Neural cell (in vitro differentiated cells): ENCODE measurements at regions not wholly inside any gene's neighbourhood (a gene's known extent, or its start where the extent isn't known, plus 50 kb on each side); places are given as distances from the start of the nearest gene placed in this dataset.

Experiments used
- H2AFZ ChIP-seq: fragments of 200-600, 300-800 bp; sonication (generic), shearing (Covaris generic); 2 replicates; pipeline ENCODE4 v1.6.0; 2014; ENCODE audit warnings: low read depth, mild to moderate bottlenecking, antibody characterized with exemption, low read length, moderate library complexity
- H3F3A ChIP-seq: fragments of 200-600 bp; shearing (Covaris generic); 2 replicates; pipeline ENCODE4 v1.6.1; 2016; ENCODE audit warnings: mild to moderate bottlenecking, moderate library complexity, mixed read lengths, antibody characterized with exemption, low read length; ENCODE audit not compliant: insufficient read depth, poor library complexity, severe bottlenecking
- H3K27ac ChIP-seq: fragments of 200-600, 300-800 bp; sonication (generic), shearing (Covaris generic); 2 replicates; pipeline ENCODE4 v1.5.1; 2014; ENCODE audit warnings: mild to moderate bottlenecking, low read length, moderate library complexity
- H3K27me3 ChIP-seq: fragments of 300-800, 200-600 bp; sonication (generic), shearing (Covaris generic); 2 replicates; pipeline ENCODE4 v1.6.0; 2014; ENCODE audit warnings: mild to moderate bottlenecking, low read depth, low read length, moderate library complexity; ENCODE audit not compliant: insufficient read depth
- H3K36me3 ChIP-seq: fragments of 300-800, 200-600 bp; sonication (generic), shearing (Covaris generic); 2 replicates; pipeline ENCODE4 v1.5.1; 2014; ENCODE audit warnings: mild to moderate bottlenecking, antibody characterized with exemption, low read length, moderate library complexity; ENCODE audit not compliant: insufficient read depth
- H3K4me2 ChIP-seq: fragments of 300-800, 200-600 bp; sonication (generic), shearing (Covaris generic); 2 replicates; pipeline ENCODE4 v1.6.0; 2014; ENCODE audit warnings: mild to moderate bottlenecking, low read length
- H3K4me3 ChIP-seq: fragments of 300-800, 200-600 bp; sonication (generic), shearing (Covaris generic); 2 replicates; pipeline ENCODE4 v1.5.1; 2014; ENCODE audit warnings: mild to moderate bottlenecking, low read length, moderate library complexity
- H3K79me2 ChIP-seq: fragments of 200-600 bp; shearing (Covaris generic); replicated peaks from 2 replicates; pipeline ENCODE4 v1.6.0; 2014; ENCODE audit warnings: mild to moderate bottlenecking, low read length, moderate library complexity; ENCODE audit not compliant: insufficient read depth
- H3K9ac ChIP-seq: fragments of 300-800, 200-600 bp; sonication (generic), shearing (Covaris generic); 2 replicates; pipeline ENCODE4 v1.6.1; 2016; ENCODE audit warnings: mild to moderate bottlenecking, low read length, mixed read lengths
- H3K9me2 ChIP-seq: fragments of 200-600 bp; shearing (Covaris generic); 2 replicates; pipeline ENCODE4 v1.6.1; 2016; ENCODE audit warnings: mild to moderate bottlenecking, low read length, mixed read lengths; ENCODE audit not compliant: insufficient read depth
- H3K9me3 ChIP-seq: fragments of 200-600, 300-800 bp; sonication (generic), shearing (Covaris generic); 2 replicates; pipeline ENCODE4 v1.6.1; 2016; ENCODE audit warnings: mild to moderate bottlenecking, mixed run types, low read length, moderate library complexity, mixed read lengths
- H4K20me1 ChIP-seq: fragments of 200-600 bp; shearing (Covaris generic); 2 replicates; pipeline ENCODE4 v1.6.1; 2016; ENCODE audit warnings: mild to moderate bottlenecking, mixed run types; ENCODE audit not compliant: insufficient read depth
- EP300 ChIP-seq: fragments of 450-650 bp; conservative IDR thresholded peaks from 2 replicates; pipeline ENCODE4 v1.6.1; 2014; ENCODE audit warnings: antibody characterized with exemption, mild to moderate bottlenecking, moderate library complexity; ENCODE audit not compliant: poor library complexity, severe bottlenecking
- EZH2 ChIP-seq: fragments of 200-600, 300-800 bp; shearing (Covaris generic), sonication (generic); IDR thresholded peaks from 2 replicates; pipeline ENCODE4 v1.6.1; 2014; ENCODE audit warnings: antibody characterized with exemption, low read length, borderline replicate concordance, mild to moderate bottlenecking; ENCODE audit not compliant: insufficient read depth, poor library complexity, severe bottlenecking
- MXI1 ChIP-seq: fragments of 450-650 bp; conservative IDR thresholded peaks from 2 replicates; pipeline ENCODE4 v1.6.1; 2014; ENCODE audit warnings: antibody characterized with exemption, mild to moderate bottlenecking; ENCODE audit not compliant: poor library complexity, severe bottlenecking
- POLR2AphosphoS5 ChIP-seq: IDR thresholded peaks from 2 replicates; pipeline ENCODE4 v1.6.1; 2012
- RAD21 ChIP-seq: fragments of 450-650 bp; conservative IDR thresholded peaks from 2 replicates; pipeline ENCODE4 v1.6.1; 2014; ENCODE audit warnings: antibody characterized with exemption, mild to moderate bottlenecking, moderate library complexity
- SMC3 ChIP-seq: fragments of 450-650 bp; conservative IDR thresholded peaks from 2 replicates; pipeline ENCODE4 v1.6.1; 2014; ENCODE audit warnings: antibody characterized with exemption, mild to moderate bottlenecking, moderate library complexity; ENCODE audit not compliant: poor library complexity
- TAF1 ChIP-seq: IDR thresholded peaks from 2 replicates; pipeline ENCODE4 v1.6.1; 2012; ENCODE audit warnings: low read depth
- TF ChIP-seq, protein P1 (sequence below): IDR thresholded peaks from 2 replicates; pipeline ENCODE4 v1.6.1; 2012; ENCODE audit warnings: borderline replicate concordance
- TF ChIP-seq, protein P2 (sequence below): fragments of 450-650 bp; IDR thresholded peaks from 2 replicates; pipeline ENCODE4 v1.5.1; 2014; ENCODE audit warnings: antibody characterized with exemption, mild to moderate bottlenecking, moderate library complexity; ENCODE audit not compliant: poor library complexity, severe bottlenecking

DNA sequence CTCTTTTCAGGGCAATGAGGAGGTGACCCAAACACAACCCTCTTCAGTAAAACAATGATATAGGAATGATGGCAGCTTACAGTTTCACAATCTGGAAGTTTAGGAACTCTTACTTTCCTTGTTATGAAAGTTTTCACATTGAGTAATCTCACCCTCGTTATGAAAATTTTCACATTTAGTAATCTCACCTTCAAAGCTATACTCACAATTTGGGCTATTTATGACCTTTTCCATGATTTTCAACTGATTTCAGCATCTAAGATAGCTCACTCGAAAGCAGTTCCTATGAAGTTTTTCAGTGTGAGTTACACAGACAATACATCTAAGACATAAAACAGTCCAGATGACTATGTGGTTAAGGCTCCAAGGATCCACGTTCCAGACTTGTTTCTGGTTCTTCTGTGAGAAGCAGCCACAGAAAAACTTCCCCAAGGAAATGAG is 57.1 kb downstream of the FOXD1 start:
- H3K9me2 ChIP-seq, result no peaks in the 10 kb centered on the region
- H3K27ac ChIP-seq, result no peak overlapping the region
- no peaks in the 10 kb centered on the region for H3K27me3 ChIP-seq
- H3K4me3 ChIP-seq, result no peak overlapping the region
- TF ChIP-seq MXI1, result no peak
- no peak for TF ChIP-seq POLR2AphosphoS5
- no peak for TF ChIP-seq EZH2
- no peak for TF ChIP-seq SMC3
- no peak for TF ChIP-seq EP300
- no peak for TF ChIP-seq RAD21
- TF ChIP-seq, protein P1, sequence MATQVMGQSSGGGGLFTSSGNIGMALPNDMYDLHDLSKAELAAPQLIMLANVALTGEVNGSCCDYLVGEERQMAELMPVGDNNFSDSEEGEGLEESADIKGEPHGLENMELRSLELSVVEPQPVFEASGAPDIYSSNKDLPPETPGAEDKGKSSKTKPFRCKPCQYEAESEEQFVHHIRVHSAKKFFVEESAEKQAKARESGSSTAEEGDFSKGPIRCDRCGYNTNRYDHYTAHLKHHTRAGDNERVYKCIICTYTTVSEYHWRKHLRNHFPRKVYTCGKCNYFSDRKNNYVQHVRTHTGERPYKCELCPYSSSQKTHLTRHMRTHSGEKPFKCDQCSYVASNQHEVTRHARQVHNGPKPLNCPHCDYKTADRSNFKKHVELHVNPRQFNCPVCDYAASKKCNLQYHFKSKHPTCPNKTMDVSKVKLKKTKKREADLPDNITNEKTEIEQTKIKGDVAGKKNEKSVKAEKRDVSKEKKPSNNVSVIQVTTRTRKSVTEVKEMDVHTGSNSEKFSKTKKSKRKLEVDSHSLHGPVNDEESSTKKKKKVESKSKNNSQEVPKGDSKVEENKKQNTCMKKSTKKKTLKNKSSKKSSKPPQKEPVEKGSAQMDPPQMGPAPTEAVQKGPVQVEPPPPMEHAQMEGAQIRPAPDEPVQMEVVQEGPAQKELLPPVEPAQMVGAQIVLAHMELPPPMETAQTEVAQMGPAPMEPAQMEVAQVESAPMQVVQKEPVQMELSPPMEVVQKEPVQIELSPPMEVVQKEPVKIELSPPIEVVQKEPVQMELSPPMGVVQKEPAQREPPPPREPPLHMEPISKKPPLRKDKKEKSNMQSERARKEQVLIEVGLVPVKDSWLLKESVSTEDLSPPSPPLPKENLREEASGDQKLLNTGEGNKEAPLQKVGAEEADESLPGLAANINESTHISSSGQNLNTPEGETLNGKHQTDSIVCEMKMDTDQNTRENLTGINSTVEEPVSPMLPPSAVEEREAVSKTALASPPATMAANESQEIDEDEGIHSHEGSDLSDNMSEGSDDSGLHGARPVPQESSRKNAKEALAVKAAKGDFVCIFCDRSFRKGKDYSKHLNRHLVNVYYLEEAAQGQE, result no peak
- H3K36me3 ChIP-seq, result no peaks in the 10 kb centered on the region
- H3K4me2 ChIP-seq, result no peak overlapping the region
- H3K9ac ChIP-seq, result no peak overlapping the region
- no peak overlapping the region for H2AFZ ChIP-seq
- no peaks in the 10 kb centered on the region for H3K79me2 ChIP-seq
- no peaks in the 10 kb centered on the region for H4K20me1 ChIP-seq
- no peaks in the 10 kb centered on the region for H3K9me3 ChIP-seq
- H3F3A ChIP-seq, result no peaks in the 10 kb centered on the region

DNA sequence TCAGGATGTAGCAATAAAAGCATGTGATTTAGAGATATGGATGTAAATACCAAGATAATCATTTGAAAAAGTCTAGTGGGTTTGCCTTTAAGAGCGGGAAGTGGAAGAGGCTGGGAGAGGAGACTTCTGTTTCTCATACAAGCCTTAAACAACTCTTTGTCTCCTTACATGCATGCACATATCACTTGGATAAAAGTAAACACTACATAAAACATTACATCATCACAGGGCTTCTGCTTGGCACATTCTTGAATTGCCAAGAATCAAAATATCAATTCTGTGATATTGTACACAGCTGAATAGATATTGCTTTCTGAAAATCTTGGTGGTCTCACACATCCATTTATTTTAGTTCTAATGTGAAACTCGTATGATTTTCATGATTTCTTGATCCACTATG is 57.6 kb downstream of the FOXD1 start:
- Histone ChIP-seq H3K36me3 (no peaks in the 10 kb centered on the region), H3K4me2 (no peak overlapping the region)
- TF ChIP-seq POLR2AphosphoS5 (no peak), RAD21 (no peak), EZH2 (no peak), SMC3 (no peak), TAF1 (no peak), MXI1 (no peak), EP300 (no peak)
- TF ChIP-seq, protein P2, sequence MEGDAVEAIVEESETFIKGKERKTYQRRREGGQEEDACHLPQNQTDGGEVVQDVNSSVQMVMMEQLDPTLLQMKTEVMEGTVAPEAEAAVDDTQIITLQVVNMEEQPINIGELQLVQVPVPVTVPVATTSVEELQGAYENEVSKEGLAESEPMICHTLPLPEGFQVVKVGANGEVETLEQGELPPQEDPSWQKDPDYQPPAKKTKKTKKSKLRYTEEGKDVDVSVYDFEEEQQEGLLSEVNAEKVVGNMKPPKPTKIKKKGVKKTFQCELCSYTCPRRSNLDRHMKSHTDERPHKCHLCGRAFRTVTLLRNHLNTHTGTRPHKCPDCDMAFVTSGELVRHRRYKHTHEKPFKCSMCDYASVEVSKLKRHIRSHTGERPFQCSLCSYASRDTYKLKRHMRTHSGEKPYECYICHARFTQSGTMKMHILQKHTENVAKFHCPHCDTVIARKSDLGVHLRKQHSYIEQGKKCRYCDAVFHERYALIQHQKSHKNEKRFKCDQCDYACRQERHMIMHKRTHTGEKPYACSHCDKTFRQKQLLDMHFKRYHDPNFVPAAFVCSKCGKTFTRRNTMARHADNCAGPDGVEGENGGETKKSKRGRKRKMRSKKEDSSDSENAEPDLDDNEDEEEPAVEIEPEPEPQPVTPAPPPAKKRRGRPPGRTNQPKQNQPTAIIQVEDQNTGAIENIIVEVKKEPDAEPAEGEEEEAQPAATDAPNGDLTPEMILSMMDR, result no peak
- TF ChIP-seq, protein P1, result no peak

More for the DNA sequence above, 57.6 kb downstream of the FOXD1 start:
- no peak overlapping the region for H3K4me3 ChIP-seq
- H3K27me3 ChIP-seq, result no peaks in the 10 kb centered on the region
- H3K79me2 ChIP-seq, result no peaks in the 10 kb centered on the region
- no peaks in the 10 kb centered on the region for H3F3A ChIP-seq
- H2AFZ ChIP-seq, result no peak overlapping the region
- H3K9me2 ChIP-seq, result no peaks in the 10 kb centered on the region
- H3K9me3 ChIP-seq, result no peaks in the 10 kb centered on the region
- no peak overlapping the region for H3K9ac ChIP-seq
- H3K27ac ChIP-seq, result no peak overlapping the region
- no peaks in the 10 kb centered on the region for H4K20me1 ChIP-seq
